IPS DF 6.9 (cell line): ENCODE measurements at regions not wholly inside any gene's neighbourhood (a gene's known extent, or its start where the extent isn't known, plus 50 kb on each side); places are given as distances from the start of the nearest gene placed in this dataset.
"Not testable (repeated sequence)": the region's sequence is repeated elsewhere in the genome, so short reads cannot be mapped to it uniquely, and the experiment has no call there.

Source experiments
- DNase-seq: peaks from one replicate; pipeline ENCODE4 v3.0.0-alpha.2; 2013; ENCODE audit warnings: low read depth, low spot score
- H3K27ac ChIP-seq: one replicate; pipeline ENCODE4 v1.5.1; 2013; ENCODE audit warnings: low read length, control low read depth
- H3K27me3 ChIP-seq: 2 replicates; pipeline ENCODE4 v1.6.1; 2013; ENCODE audit warnings: mild to moderate bottlenecking, low read length; ENCODE audit not compliant: control insufficient read depth, insufficient read depth
- H3K36me3 ChIP-seq: 2 replicates; pipeline ENCODE4 v1.6.1; 2013; ENCODE audit warnings: low read length; ENCODE audit not compliant: control insufficient read depth, insufficient read depth
- H3K4me1 ChIP-seq: 2 replicates; pipeline ENCODE4 v1.6.1; 2013; ENCODE audit warnings: low read length; ENCODE audit not compliant: control insufficient read depth, insufficient read depth
- H3K4me3 ChIP-seq: 2 replicates; pipeline ENCODE4 v1.5.1; 2013; ENCODE audit warnings: mild to moderate bottlenecking, low read length
- H3K9me3 ChIP-seq: 2 replicates; pipeline ENCODE4 v1.6.1; 2013; ENCODE audit warnings: low read length, inconsistent platforms; ENCODE audit not compliant: control insufficient read depth, insufficient read depth
- WGBS: extraction: QIAGEN DNeasy Blood & Tissue Kit; methylation state at CpG from one replicate; pipeline ENCODE4 v1.1.7; 2013; ENCODE audit warnings: mixed read lengths, missing lambda C conversion rate; ENCODE audit not compliant: insufficient read length, insufficient coverage; 5-methylcytosine and 5-hydroxymethylcytosine counted together

- no peak for DNase-seq
- WGBS, result no CpG with 5 or more reads among the region's 1 CpG
Observed at GRCh38 chr13:37966266-37966665, 96.7 kb upstream of the TRPC4 start.

GRCh38 chr13:37960427-37960826 lies 90.9 kb upstream of the TRPC4 start:
- no CpG with 5 or more reads among the region's 1 CpG for WGBS
- DNase-seq, result no peak
- Histone ChIP-seq H3K27ac (no peak overlapping the region), H3K27me3 (no peaks in the 10 kb centered on the region), H3K9me3 (no peaks in the 10 kb centered on the region), H3K4me1 (no peaks in the 10 kb centered on the region), H3K4me3 (no peak overlapping the region), H3K36me3 (no peaks in the 10 kb centered on the region)

More at GRCh38 chr13:37966266-37966665, 96.7 kb upstream of the TRPC4 start:
- Histone ChIP-seq H3K9me3 (no peaks in the 10 kb centered on the region), H3K4me1 (no peaks in the 10 kb centered on the region), H3K4me3 (no peak overlapping the region), H3K27ac (no peak overlapping the region), H3K27me3 (no peaks in the 10 kb centered on the region), H3K36me3 (no peaks in the 10 kb centered on the region)

GRCh38 chr13:37959284-37959683 lies 89.7 kb upstream of the TRPC4 start:
- Histone ChIP-seq H3K4me3 (no peak overlapping the region), H3K36me3 (no peaks in the 10 kb centered on the region), H3K9me3 (no peaks in the 10 kb centered on the region), H3K27ac (no peak overlapping the region), H3K4me1 (no peaks in the 10 kb centered on the region), H3K27me3 (no peaks in the 10 kb centered on the region)
- DNase-seq, result no peak
- no CpG with 5 or more reads among the region's 5 CpGs for WGBS

DNA sequence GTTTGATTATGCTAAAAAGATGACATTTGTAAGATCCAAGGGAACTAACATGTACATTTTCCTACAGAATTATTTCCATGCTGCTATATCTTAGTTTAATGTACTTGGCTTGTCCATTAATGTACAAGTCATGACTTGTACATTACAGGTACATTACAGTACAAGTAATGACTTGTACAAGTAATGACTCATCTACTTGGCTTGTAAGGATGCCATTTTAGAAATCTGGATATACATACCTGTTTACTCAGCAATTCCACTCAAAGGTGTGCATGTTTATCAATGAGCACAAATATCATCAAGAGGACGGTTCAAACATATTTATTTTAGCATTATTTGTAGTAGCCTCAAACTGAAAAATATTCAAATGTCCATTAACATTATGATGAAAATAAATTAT lies 87.0 kb upstream of the TRPC4 start:
- Histone ChIP-seq H3K4me1 (no peaks in the 10 kb centered on the region), H3K27me3 (no peaks in the 10 kb centered on the region), H3K27ac (no peak overlapping the region), H3K36me3 (no peaks in the 10 kb centered on the region), H3K4me3 (no peak overlapping the region), H3K9me3 (no peaks in the 10 kb centered on the region)
- WGBS, result no CpG with 5 or more reads among the region's 1 CpG
- DNase-seq, result no peak

GRCh38 chr13:37954597-37954996 lies 85.0 kb upstream of the TRPC4 start:
- not testable (repeated sequence) for H3K9me3 ChIP-seq, H3K4me1 ChIP-seq, H3K27ac ChIP-seq, H3K4me3 ChIP-seq, DNase-seq, H3K27me3 ChIP-seq, H3K36me3 ChIP-seq
- no CpG with 5 or more reads among the region's 9 CpGs for WGBS

- Histone ChIP-seq H3K9me3 (no peaks in the 10 kb centered on the region), H3K4me1 (no peaks in the 10 kb centered on the region), H3K27me3 (no peaks in the 10 kb centered on the region), H3K4me3 (no peak overlapping the region), H3K27ac (no peak overlapping the region), H3K36me3 (no peaks in the 10 kb centered on the region)
- WGBS, result no CpG with 5 or more reads among the region's 1 CpG
- no peak for DNase-seq
Observed at GRCh38 chr13:37954191-37954590, 84.6 kb upstream of the TRPC4 start.

- no peak for DNase-seq
- H3K27ac ChIP-seq, result no peak overlapping the region
- no peaks in the 10 kb centered on the region for H3K9me3 ChIP-seq
- H3K4me3 ChIP-seq, result no peak overlapping the region
- H3K27me3 ChIP-seq, result no peaks in the 10 kb centered on the region
- H3K4me1 ChIP-seq, result no peaks in the 10 kb centered on the region
- no peaks in the 10 kb centered on the region for H3K36me3 ChIP-seq
Observed at GRCh38 chr13:37953696-37954095, 84.1 kb upstream of the TRPC4 start.

GRCh38 chr13:37950016-37950415 lies 80.4 kb upstream of the TRPC4 start:
- no peaks in the 10 kb centered on the region for H3K4me1 ChIP-seq
- no CpG with 5 or more reads among the region's 1 CpG for WGBS
- no peaks in the 10 kb centered on the region for H3K9me3 ChIP-seq
- no peaks in the 10 kb centered on the region for H3K36me3 ChIP-seq
- no peak overlapping the region for H3K4me3 ChIP-seq
- no peaks in the 10 kb centered on the region for H3K27me3 ChIP-seq
- DNase-seq, result no peak
- H3K27ac ChIP-seq, result no peak overlapping the region

DNA sequence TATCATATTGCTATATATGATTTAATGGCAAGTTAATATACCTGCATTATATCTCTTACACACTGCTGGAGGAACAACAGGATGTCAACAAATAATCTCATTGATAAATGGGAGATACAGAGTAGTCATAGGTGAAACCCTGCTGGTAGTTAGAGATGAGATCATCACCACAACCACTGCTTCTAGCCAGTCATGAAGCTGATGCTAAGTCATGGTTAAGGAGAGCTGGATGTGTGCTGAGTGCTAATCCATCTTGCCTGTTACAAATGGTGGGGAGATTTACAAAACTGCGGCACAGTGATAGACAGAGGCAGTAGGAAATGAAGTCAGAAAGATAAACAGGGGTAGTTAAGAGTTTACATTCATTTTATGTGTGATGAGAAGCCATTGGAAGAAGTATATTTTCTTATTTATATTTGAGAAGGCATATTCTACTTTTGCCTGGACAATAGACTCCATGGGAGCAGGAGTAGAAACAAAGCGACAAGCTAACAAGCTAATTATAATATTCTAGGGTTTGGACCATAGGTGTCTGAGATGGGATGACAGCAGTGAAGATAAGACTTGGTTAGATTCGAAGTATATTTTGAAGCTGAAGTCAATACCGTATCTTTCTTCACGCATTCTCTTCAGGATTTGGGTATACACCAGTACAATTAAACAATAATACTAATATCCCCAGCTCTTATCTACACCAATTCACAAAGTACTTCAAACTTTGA lies 78.0 kb upstream of the TRPC4 start:
- DNase-seq, result no peak
- Histone ChIP-seq H3K27me3 (no peaks in the 10 kb centered on the region), H3K36me3 (no peaks in the 10 kb centered on the region), H3K4me3 (no peak overlapping the region), H3K9me3 (no peaks in the 10 kb centered on the region), H3K4me1 (no peaks in the 10 kb centered on the region), H3K27ac (no peak overlapping the region)
- no CpG with 5 or more reads among the region's 5 CpGs for WGBS

DNA sequence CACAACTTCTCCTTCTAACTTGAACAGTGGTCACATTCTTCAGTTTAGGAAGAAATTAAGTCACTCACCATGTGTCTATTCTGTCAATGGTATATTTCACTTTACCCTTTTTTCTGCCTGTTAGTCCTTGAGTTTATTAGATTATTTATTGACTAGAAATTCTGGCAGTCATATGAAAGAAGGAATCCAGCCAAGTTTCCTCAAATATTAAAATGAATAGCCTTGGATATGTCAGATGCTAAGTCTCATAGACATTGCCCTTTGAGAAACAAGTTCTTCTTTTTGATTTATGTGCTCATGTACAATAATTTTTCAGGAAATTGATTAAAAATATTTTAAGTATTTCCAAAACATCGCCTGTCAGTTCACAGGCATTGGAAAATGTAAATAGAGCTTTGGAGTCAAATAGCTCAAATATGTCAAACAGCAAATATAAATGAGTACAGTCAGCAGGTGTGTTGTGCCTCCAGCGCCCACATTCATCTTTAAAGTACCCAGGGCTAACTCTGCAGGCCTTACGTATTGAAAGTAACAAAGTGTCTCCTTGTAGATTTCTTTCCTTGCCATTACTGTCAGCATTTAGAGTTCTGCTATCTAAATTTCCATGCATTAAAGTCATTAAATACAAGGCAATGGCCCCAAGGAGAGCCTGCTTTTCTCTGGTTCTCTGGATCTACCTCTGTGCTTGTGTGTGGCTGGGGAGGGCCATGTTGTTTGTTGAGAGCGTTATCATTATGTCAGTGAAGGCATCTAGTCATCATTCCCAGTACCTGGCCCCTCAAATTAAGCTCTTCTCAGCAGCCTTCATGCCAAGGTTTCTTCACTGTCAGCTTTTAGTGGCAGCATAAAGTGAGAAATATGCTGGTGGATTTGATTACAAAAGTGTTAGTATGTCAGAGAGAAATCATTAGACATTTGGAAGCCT lies 76.3 kb upstream of the TRPC4 start:
- Histone ChIP-seq H3K27ac (no peak overlapping the region), H3K27me3 (no peaks in the 10 kb centered on the region), H3K9me3 (no peaks in the 10 kb centered on the region), H3K4me3 (no peak overlapping the region), H3K4me1 (no peaks in the 10 kb centered on the region), H3K36me3 (no peaks in the 10 kb centered on the region)
- DNase-seq, result no peak
- WGBS, result no CpG with 5 or more reads among the region's 4 CpGs
